Tibial nerve (tissue), 4 donors: ENCODE measurements at regions not wholly inside any gene's neighbourhood (a gene's known extent, or its start where the extent isn't known, plus 50 kb on each side); places are given as distances from the start of the nearest gene placed in this dataset.

ENCODE experiments used
- EP300 ChIP-seq, 2 donors: sonication (generic); formaldehyde crosslinking; IDR thresholded peaks; one replicate each; pipeline ENCODE4 v1.6.1; 2017; ENCODE audit warnings: antibody characterized with exemption in 2 of 2, mild to moderate bottlenecking in 1 of 2
- POLR2A ChIP-seq, 2 donors: fragments of 450-650 bp; IDR thresholded peaks; one replicate each; pipeline ENCODE4 v1.6.1; 2017; ENCODE audit warnings: antibody characterized with exemption in 2 of 2, mild to moderate bottlenecking in 2 of 2, moderate library complexity in 2 of 2
- TF ChIP-seq, protein P1 (sequence below), 5 experiments: fragments of 200-600 bp in 3 of 5; fragments of 450-650 bp in 2 of 5; sonication (generic) in 3 of 5; IDR thresholded peaks; one replicate each; pipeline ENCODE4 v1.5.1; 2016 to 2019; ENCODE audit warnings: antibody characterized with exemption in 5 of 5, mild to moderate bottlenecking in 3 of 5, moderate library complexity in 2 of 5

DNA sequence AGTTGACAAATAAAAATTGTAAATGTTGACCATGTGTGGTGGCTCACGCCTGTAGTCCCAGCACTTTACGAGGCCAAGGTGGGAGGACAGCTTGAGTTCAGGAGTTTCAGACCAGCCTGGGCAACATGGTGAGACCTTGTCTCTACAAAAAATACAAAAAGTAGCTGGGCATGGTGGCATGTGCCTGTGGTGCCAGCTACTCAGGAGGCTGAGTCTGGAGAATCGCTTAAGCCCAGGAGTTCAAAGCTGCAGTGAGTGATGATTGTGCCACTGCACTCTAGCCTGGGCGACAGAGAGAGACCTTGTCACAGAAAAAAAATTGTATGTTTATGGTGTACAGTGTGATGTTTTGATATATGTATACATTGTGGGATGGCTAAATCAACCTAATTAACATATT, 119.6 kb downstream of the NPIPB5 start:
- no peak for TF ChIP-seq POLR2A (IDR thresholded peaks at IDR 0.05)
- TF ChIP-seq, protein P1, sequence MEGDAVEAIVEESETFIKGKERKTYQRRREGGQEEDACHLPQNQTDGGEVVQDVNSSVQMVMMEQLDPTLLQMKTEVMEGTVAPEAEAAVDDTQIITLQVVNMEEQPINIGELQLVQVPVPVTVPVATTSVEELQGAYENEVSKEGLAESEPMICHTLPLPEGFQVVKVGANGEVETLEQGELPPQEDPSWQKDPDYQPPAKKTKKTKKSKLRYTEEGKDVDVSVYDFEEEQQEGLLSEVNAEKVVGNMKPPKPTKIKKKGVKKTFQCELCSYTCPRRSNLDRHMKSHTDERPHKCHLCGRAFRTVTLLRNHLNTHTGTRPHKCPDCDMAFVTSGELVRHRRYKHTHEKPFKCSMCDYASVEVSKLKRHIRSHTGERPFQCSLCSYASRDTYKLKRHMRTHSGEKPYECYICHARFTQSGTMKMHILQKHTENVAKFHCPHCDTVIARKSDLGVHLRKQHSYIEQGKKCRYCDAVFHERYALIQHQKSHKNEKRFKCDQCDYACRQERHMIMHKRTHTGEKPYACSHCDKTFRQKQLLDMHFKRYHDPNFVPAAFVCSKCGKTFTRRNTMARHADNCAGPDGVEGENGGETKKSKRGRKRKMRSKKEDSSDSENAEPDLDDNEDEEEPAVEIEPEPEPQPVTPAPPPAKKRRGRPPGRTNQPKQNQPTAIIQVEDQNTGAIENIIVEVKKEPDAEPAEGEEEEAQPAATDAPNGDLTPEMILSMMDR (IDR thresholded peaks at IDR 0.05): no peak
- no peak for TF ChIP-seq EP300 (IDR thresholded peaks at IDR 0.05)
